GM23248 (cell line): ENCODE measurements at regions not wholly inside any gene's neighbourhood (a gene's known extent, or its start where the extent isn't known, plus 50 kb on each side); places are given as distances from the start of the nearest gene placed in this dataset.
A peak's percentile ranks its signal among the peaks of the same experiment; 100 is the strongest.

Experiments used
- DNase-seq: peaks from one replicate; pipeline ENCODE4 v3.0.0-alpha.2; 2015
- H2AFZ ChIP-seq: fragments of 200-600 bp; sonication (generic); 2 replicates; pipeline ENCODE4 v1.6.1; 2016; ENCODE audit warnings: antibody characterized with exemption
- H3F3A ChIP-seq: fragments of 200-600 bp; sonication (generic); 2 replicates; pipeline ENCODE4 v1.6.1; 2016; ENCODE audit warnings: mild to moderate bottlenecking, antibody characterized with exemption, mixed run types; ENCODE audit not compliant: insufficient read depth
- H3K27ac ChIP-seq: fragments of 200-600 bp; sonication (generic); 2 replicates; pipeline ENCODE4 v1.5.1; 2016; ENCODE audit warnings: mild to moderate bottlenecking
- H3K27me3 ChIP-seq: fragments of 200-600 bp; sonication (generic); replicated peaks from 2 replicates; pipeline ENCODE4 v1.6.1; 2016; ENCODE audit warnings: mild to moderate bottlenecking; ENCODE audit not compliant: insufficient read depth
- H3K36me3 ChIP-seq: fragments of 200-600 bp; sonication (generic); 2 replicates; pipeline ENCODE4 v1.6.1; 2016; ENCODE audit warnings: low read depth, mild to moderate bottlenecking
- H3K4me1 ChIP-seq: fragments of 200-600 bp; sonication (generic); 2 replicates; pipeline ENCODE4 v1.6.1; 2016; ENCODE audit warnings: mild to moderate bottlenecking; ENCODE audit not compliant: insufficient read depth
- H3K4me2 ChIP-seq: fragments of 200-600 bp; sonication (generic); one replicate; pipeline ENCODE4 v1.6.1; 2016; ENCODE audit warnings: mild to moderate bottlenecking; ENCODE audit not compliant: unreplicated experiment
- H3K4me3 ChIP-seq: fragments of 200-600 bp; sonication (generic); 2 replicates; pipeline ENCODE4 v1.5.1; 2016; ENCODE audit warnings: mild to moderate bottlenecking
- H3K79me2 ChIP-seq: fragments of 200-600 bp; sonication (generic); 2 replicates; pipeline ENCODE4 v1.6.1; 2016; ENCODE audit warnings: mild to moderate bottlenecking; ENCODE audit not compliant: insufficient read depth
- H3K9ac ChIP-seq: fragments of 200-600 bp; sonication (generic); 2 replicates; pipeline ENCODE4 v1.6.1; 2016; ENCODE audit warnings: mild to moderate bottlenecking
- H3K9me2 ChIP-seq: fragments of 200-600 bp; sonication (generic); 2 replicates; pipeline ENCODE4 v1.6.1; 2016; ENCODE audit warnings: mixed run types, mild to moderate bottlenecking, moderate library complexity; ENCODE audit not compliant: insufficient read depth
- H3K9me3 ChIP-seq: fragments of 200-600 bp; sonication (generic); one replicate; pipeline ENCODE4 v1.6.1; 2017; ENCODE audit warnings: low read depth
- H4K20me1 ChIP-seq: fragments of 200-600 bp; sonication (generic); 2 replicates; pipeline ENCODE4 v1.6.0; 2016; ENCODE audit not compliant: insufficient read depth
- EZH2 ChIP-seq: fragments of 200-600 bp; sonication (generic); IDR thresholded peaks from 2 replicates; pipeline ENCODE4 v1.6.1; 2018; ENCODE audit warnings: antibody characterized with exemption, mild to moderate bottlenecking; ENCODE audit not compliant: insufficient read depth, poor library complexity, severe bottlenecking
- EZH2phosphoT487 ChIP-seq: fragments of 200-600 bp; sonication (generic); IDR thresholded peaks from 2 replicates; pipeline ENCODE4 v1.6.1; 2018; ENCODE audit warnings: antibody characterized with exemption, moderate library complexity, mild to moderate bottlenecking, low read depth; ENCODE audit not compliant: insufficient read depth
- whole genome bisulfite sequencing, 2 experiments: methylation state at CpG; one replicate each; pipeline ENCODE4 v1.1.6; 2015 to 2017; ENCODE audit warnings: low lambda C conversion rate in 2 of 2, low coverage in 1 of 2; ENCODE audit errors: missing lambda C conversion rate in 2 of 2; 5-methylcytosine and 5-hydroxymethylcytosine counted together
- in situ Hi-C: fragments of 300-500 bp; cut with MboI; formaldehyde crosslinking; loops from 2 replicates; pipeline ENCODE4 v1.15.0; 2020

DNA sequence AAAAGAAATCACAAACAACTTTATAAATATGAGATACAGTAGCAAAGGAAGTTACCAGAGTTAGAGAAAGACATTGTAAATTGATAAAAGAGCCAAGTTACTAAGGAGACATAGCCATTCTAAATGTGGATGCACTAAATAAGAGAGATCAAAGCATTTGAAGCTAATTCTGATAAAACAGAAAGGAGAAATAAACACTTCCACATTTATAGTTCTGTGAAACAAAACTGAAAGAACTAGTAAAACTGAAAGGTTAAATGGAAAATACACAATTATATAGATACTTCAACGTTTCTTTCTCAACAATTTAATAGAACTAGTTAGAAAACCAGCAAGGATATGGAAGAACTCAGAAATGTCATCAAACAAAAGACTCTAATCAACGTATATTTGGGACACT is 309.0 kb upstream of the CDH2 start:
- Histone ChIP-seq H3K4me3 (no peak overlapping the region), H3F3A (no peaks in the 10 kb centered on the region), H3K9me3 (no peaks in the 10 kb centered on the region), H3K9me2 (no peaks in the 10 kb centered on the region), H3K79me2 (no peaks in the 10 kb centered on the region), H4K20me1 (no peaks in the 10 kb centered on the region), H2AFZ (peak overlapping the region; percentile 42), H3K27ac (no peak overlapping the region), H3K36me3 (no peaks in the 10 kb centered on the region), H3K4me2 (no peak overlapping the region), H3K9ac (no peak overlapping the region), H3K27me3 (no peaks in the 10 kb centered on the region), H3K4me1 (no peaks in the 10 kb centered on the region)
- TF ChIP-seq EZH2phosphoT487 = no peak
- TF ChIP-seq EZH2 = no peak
- 17 to 18% methylated on average over 2 of the region's 2 CpGs for WGBS, 2 experiments
- no peak for DNase-seq
- in situ Hi-C loops = no loop called here

DNA sequence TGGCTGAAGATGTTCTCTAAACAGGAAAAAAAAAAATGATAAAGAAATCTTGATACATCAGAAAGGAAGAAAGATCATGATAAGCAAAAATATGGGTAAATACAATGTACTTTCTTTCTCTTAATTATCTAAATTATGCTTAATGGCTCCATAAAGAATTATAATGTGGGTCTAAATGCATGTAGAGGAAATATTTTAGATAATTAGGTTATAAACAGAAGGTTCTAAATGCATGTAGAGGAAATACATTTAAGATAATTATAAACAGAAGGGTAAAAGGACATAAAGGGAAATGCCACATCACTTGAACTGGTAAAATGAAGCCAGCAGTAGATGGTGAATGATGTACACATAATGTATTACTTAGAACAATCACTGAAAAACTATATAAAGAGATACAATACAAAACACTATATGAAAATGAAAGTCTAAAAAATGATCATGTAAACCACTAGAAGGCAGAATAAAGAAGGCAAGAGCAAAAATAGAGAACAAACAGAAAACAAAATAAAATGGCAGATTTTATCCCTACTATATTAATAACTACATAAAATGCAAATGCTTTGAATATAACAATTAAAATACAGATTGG is 308.4 kb upstream of the CDH2 start:
- H3K4me2 ChIP-seq = no peak overlapping the region
- no peak for DNase-seq

GRCh38 chr18:28478531-28478930 is 301.6 kb upstream of the CDH2 start:
- in situ Hi-C loops = no loop called here
- no peaks in the 10 kb centered on the region for H3K27me3 ChIP-seq

More for the DNA sequence above, 308.4 kb upstream of the CDH2 start:
- no peaks in the 10 kb centered on the region for H3K79me2 ChIP-seq
- no peaks in the 10 kb centered on the region for H3K4me1 ChIP-seq
- H3F3A ChIP-seq = no peaks in the 10 kb centered on the region
- H3K36me3 ChIP-seq = no peaks in the 10 kb centered on the region
- no peak overlapping the region for H3K4me3 ChIP-seq
- no peak overlapping the region for H3K9ac ChIP-seq
- H3K9me3 ChIP-seq = no peaks in the 10 kb centered on the region
- H3K9me2 ChIP-seq = no peaks in the 10 kb centered on the region
- H3K27ac ChIP-seq = no peak overlapping the region
- H3K27me3 ChIP-seq = no peaks in the 10 kb centered on the region
- in situ Hi-C loops = no loop called here
- TF ChIP-seq EZH2 (no peak), EZH2phosphoT487 (no peak)
- peak overlapping the region; percentile 42 for H2AFZ ChIP-seq
- no peaks in the 10 kb centered on the region for H4K20me1 ChIP-seq

GRCh38 chr18:28476302-28476701 is 299.4 kb upstream of the CDH2 start:
- Histone ChIP-seq H3K36me3 (no peaks in the 10 kb centered on the region), H3K9ac (no peak overlapping the region), H3K27ac (no peak overlapping the region), H3F3A (no peaks in the 10 kb centered on the region), H3K4me2 (no peak overlapping the region), H3K4me3 (no peak overlapping the region), H3K79me2 (no peaks in the 10 kb centered on the region), H2AFZ (no peak overlapping the region), H3K27me3 (no peaks in the 10 kb centered on the region), H4K20me1 (no peaks in the 10 kb centered on the region), H3K4me1 (no peaks in the 10 kb centered on the region), H3K9me2 (no peaks in the 10 kb centered on the region), H3K9me3 (no peaks in the 10 kb centered on the region)
- TF ChIP-seq EZH2phosphoT487 = no peak
- TF ChIP-seq EZH2 = no peak
- in situ Hi-C loops = no loop called here
- WGBS, 2 experiments = 26 to 34% methylated on average over 2 of the region's 2 CpGs
- DNase-seq = no peak

More at GRCh38 chr18:28478531-28478930, 301.6 kb upstream of the CDH2 start:
- no peak overlapping the region for H3K27ac ChIP-seq
- H3K79me2 ChIP-seq = no peaks in the 10 kb centered on the region
- H3K4me2 ChIP-seq = no peak overlapping the region
- no peaks in the 10 kb centered on the region for H3F3A ChIP-seq
- no peak overlapping the region for H3K9ac ChIP-seq
- DNase-seq = no peak
- H3K36me3 ChIP-seq = no peaks in the 10 kb centered on the region
- no peak overlapping the region for H2AFZ ChIP-seq
- 32 to 43% methylated on average over 1 of the region's 1 CpG for WGBS, 2 experiments
- TF ChIP-seq EZH2 (no peak), EZH2phosphoT487 (no peak)
- H3K9me3 ChIP-seq = no peaks in the 10 kb centered on the region
- H3K4me3 ChIP-seq = no peak overlapping the region
- H4K20me1 ChIP-seq = no peaks in the 10 kb centered on the region
- H3K9me2 ChIP-seq = no peaks in the 10 kb centered on the region
- H3K4me1 ChIP-seq = no peaks in the 10 kb centered on the region

DNA sequence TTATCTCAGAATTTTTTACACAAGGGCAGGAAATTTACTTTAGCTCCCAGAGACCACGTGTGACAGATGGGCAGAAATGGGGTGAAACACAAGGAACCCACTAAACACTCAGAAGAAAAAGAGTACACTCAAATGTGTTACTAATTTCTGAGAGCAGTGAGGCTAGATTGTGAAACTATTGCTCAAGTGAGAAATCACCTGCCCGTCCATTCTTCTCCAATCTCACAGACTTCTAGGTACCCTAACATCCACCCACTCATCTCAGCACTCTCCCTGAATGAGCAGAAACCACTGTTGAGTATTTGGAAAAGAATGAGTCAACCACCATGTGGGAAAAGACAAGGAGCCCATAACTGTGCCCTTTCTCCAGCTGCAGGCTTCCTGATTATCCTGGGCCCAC is 293.0 kb upstream of the CDH2 start:
- H2AFZ ChIP-seq = no peak overlapping the region
- no peak overlapping the region for H3K9ac ChIP-seq
- no peak overlapping the region for H3K4me3 ChIP-seq
- no peak overlapping the region for H3K27ac ChIP-seq
- no peak for TF ChIP-seq EZH2phosphoT487
- TF ChIP-seq EZH2 = no peak
- WGBS, 2 experiments = 25 to 49% methylated on average over 2 of the region's 2 CpGs
- H4K20me1 ChIP-seq = no peaks in the 10 kb centered on the region
- no peaks in the 10 kb centered on the region for H3K79me2 ChIP-seq
- H3K27me3 ChIP-seq = no peaks in the 10 kb centered on the region
- no peaks in the 10 kb centered on the region for H3F3A ChIP-seq
- H3K9me3 ChIP-seq = no peaks in the 10 kb centered on the region
- in situ Hi-C loops = no loop called here
- no peak overlapping the region for H3K4me2 ChIP-seq
- H3K36me3 ChIP-seq = no peaks in the 10 kb centered on the region
- DNase-seq = peak; percentile 7
- no peaks in the 10 kb centered on the region for H3K4me1 ChIP-seq
- H3K9me2 ChIP-seq = no peaks in the 10 kb centered on the region
